GM21619 (cell line): ENCODE measurements at regions not wholly inside any gene's neighbourhood (a gene's known extent, or its start where the extent isn't known, plus 50 kb on each side); places are given as distances from the start of the nearest gene placed in this dataset.

Experiments
- ATAC-seq: cut with Tn5 transposase; IDR thresholded peaks from one replicate; pipeline ENCODE4 v1.9.1; 2021; ENCODE audit not compliant: unreplicated experiment

GRCh38 chr2:52775674-52776073 lies 991.9 kb upstream of the CHAC2 start:
- no peak for ATAC-seq

GRCh38 chr2:52765735-52766134 lies 1001.9 kb upstream of the CHAC2 start:
- no peak for ATAC-seq

DNA sequence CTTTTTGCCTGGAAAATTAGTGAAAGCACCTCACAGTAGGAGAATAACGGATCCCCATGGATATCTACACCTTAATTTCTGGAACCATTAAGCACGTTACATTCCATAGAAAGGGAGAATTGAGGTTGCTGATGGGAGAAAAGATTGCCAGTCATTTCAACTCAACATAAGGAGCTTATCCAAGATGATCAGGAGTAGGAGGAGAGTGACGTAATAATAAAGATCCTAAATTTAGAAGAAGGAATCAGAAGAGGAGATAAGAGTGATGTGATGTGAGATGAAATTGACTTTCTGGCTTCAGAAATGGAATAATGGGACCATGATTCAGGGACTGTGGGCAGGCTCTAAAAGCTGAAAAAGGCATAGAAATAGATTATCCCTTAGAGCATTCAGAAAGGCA lies 1017.8 kb upstream of the CHAC2 start:
- ATAC-seq: no peak

DNA sequence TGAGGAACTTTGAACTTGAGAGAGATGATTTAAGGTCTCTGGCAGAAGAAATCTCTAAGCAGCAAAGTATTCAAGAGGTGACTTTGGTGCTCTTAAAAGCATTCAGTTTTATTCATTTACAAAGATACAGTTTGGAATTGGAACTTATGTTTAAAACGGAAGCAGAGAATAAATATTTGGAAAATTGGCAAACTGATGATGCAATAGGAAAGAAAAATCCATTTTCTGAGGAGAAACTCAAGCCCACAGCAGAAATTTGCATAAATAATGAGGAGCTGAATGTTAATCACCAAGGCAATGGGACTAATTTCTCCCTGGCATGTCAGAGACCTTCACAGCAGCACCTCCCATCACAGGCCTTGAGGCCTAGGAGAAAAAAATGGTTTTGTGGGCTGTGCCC lies 1022.5 kb upstream of the CHAC2 start:
- no peak for ATAC-seq

GRCh38 chr2:52732849-52733395 lies 1034.7 kb upstream of the CHAC2 start:
- ATAC-seq: no peak

DNA sequence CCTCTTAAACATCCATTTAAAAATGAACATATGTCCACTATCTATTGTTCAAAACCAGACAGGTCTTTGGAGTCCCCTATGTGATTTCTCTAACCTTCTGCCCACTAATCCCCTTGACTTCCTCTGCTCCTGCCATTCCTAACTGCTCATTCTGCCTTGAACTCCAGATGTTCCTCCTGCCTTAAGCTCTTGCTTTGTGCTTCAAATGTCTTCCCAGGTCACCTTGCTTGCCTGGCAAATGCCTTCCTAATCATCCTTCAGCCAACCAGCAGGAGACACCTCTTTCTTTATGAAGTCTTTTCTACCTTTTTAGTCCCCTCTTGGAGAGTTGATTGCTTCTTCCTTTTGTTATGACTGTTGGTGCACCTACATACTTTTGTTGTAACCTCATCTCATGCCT lies 1043.0 kb upstream of the CHAC2 start:
- ATAC-seq: no peak

DNA sequence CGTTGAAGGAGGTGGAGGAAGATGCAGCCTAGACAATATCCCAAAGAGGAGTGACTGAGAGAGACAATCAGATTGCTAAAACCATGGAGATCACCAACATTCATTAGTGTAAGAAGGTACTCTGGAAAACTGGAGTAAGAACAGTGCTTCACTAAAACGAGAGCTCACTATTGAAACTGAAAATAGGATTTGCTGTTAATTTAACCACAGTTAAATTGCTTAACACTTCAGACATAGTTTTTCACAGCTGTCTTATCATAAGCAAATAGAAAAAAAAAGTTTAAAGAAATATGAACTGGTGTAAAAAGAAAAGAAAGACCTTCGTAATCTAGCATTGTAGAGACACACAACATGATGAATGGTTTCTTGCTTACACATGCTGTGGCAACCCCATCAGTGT lies 1049.8 kb upstream of the CHAC2 start:
- ATAC-seq: no peak

- ATAC-seq: no peak
Measured at GRCh38 chr2:52710810-52711618, 1056.6 kb upstream of the CHAC2 start.

GRCh38 chr2:52704251-52704650 lies 1063.4 kb upstream of the CHAC2 start:
- ATAC-seq: no peak

- ATAC-seq: no peak
Measured at GRCh38 chr2:52703004-52703403, 1064.6 kb upstream of the CHAC2 start.

GRCh38 chr2:52698408-52698807 lies 1069.2 kb upstream of the CHAC2 start:
- no peak for ATAC-seq

DNA sequence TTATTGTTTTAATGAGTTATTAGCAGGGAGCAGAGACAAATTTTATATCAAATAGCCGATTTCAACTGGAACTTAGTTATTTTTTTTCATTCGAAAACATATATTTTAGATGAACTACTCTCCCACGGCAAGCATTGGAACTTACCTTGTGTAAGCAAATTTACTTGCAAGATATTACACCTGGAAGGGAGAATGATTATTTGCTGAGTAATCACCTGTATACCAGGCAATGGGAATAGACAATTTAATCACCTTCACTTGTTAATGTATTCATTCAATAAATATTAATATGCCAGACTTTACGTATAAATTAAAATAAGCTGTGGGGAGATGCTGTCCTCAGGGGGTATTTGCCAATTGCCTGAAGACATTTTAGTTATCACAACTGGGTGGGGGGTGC lies 1069.9 kb upstream of the CHAC2 start:
- no peak for ATAC-seq

DNA sequence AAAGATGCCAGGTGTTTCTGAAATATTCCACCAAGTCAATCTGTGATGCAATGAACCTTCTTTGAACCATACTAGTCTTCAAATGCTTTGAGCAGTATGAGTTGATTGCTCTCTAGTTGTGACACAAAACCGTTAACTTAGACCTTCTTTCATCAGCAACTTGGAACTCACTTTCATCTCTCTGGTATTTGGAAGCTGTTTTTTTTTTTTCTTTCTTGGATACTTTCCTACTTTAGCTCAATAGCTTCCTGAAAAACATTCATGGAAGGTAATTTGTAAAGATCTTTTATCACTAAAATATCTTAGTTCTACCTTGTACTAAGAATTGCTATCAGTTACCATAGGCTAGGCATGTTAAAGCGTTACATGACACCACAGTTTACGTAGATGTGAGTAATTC lies 1071.9 kb upstream of the CHAC2 start:
- ATAC-seq: no peak

- no peak for ATAC-seq
Measured at GRCh38 chr2:52686935-52687334, 1080.7 kb upstream of the CHAC2 start.

DNA sequence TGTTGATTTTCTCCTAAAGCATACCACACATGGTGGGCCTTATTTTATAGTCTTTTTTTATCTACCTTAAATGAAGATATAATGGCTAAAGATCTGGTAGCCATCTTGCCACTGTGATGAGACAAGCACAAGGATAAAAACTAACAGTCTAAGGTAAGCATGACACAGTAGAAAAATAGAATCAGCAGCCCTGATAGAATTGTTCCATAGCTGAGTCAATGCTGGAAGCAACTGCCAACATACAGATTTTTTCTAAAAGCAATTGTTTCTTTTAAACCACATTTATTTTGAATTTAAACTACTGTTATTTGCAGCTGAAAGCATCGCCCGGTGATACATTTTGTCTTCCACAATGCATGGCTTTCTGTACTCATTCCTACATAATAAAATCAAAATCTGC lies 1091.5 kb upstream of the CHAC2 start:
- ATAC-seq: no peak

GRCh38 chr2:52668724-52669123 lies 1098.9 kb upstream of the CHAC2 start:
- ATAC-seq: no peak

- ATAC-seq: no peak
Measured at GRCh38 chr2:52659546-52659945, 1108.1 kb upstream of the CHAC2 start.

GRCh38 chr2:52658598-52658997 lies 1109.0 kb upstream of the CHAC2 start:
- no peak for ATAC-seq

GRCh38 chr2:52639692-52640091 lies 1127.9 kb upstream of the CHAC2 start:
- no peak for ATAC-seq

GRCh38 chr2:52632543-52632942 lies 1135.1 kb upstream of the CHAC2 start:
- ATAC-seq: no peak

GRCh38 chr2:52629944-52630343 lies 1137.7 kb upstream of the CHAC2 start:
- no peak for ATAC-seq

- no peak for ATAC-seq
Measured at GRCh38 chr2:52629531-52629930, 1138.1 kb upstream of the CHAC2 start.

GRCh38 chr2:52622266-52622665 lies 1145.3 kb upstream of the CHAC2 start:
- no peak for ATAC-seq
